ENCODE measurements at regions not wholly inside any gene's neighbourhood (a gene's known extent, or its start where the extent isn't known, plus 50 kb on each side); places are given as distances from the start of the nearest gene placed in this dataset.

DNA sequence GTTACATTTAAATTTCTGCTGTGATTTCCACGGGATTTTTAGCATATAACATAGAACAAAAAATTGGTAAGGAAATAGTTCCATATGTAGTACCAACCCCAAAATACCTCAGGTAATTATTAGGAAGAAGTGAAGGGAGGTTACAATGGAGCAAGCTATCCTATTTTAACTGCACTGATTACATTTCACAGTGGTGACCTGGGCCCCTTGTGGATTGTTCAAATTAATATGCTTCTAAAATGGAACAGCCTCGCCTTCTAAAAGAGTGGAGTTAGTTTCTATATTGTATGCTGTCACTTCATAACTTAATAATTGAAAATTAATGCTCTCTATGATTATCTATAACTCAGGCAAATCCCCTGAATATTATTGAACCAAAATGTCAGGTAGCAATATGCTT lies 651.7 kb upstream of the GBE1 start:
- Histone ChIP-seq H3K27ac (no peak overlapping the region), H3K27me3 (no peaks in the 10 kb centered on the region), H3K4me1 (no peaks in the 10 kb centered on the region), H3K36me3 (no peaks in the 10 kb centered on the region), H3K9me3 (no peaks in the 10 kb centered on the region), H3K4me3 (no peak overlapping the region)
- intact Hi-C loops (cut with DNase I) = no loop called here
- DNase-seq (no peak), ATAC-seq (no peak)
- TF ChIP-seq, protein P1, sequence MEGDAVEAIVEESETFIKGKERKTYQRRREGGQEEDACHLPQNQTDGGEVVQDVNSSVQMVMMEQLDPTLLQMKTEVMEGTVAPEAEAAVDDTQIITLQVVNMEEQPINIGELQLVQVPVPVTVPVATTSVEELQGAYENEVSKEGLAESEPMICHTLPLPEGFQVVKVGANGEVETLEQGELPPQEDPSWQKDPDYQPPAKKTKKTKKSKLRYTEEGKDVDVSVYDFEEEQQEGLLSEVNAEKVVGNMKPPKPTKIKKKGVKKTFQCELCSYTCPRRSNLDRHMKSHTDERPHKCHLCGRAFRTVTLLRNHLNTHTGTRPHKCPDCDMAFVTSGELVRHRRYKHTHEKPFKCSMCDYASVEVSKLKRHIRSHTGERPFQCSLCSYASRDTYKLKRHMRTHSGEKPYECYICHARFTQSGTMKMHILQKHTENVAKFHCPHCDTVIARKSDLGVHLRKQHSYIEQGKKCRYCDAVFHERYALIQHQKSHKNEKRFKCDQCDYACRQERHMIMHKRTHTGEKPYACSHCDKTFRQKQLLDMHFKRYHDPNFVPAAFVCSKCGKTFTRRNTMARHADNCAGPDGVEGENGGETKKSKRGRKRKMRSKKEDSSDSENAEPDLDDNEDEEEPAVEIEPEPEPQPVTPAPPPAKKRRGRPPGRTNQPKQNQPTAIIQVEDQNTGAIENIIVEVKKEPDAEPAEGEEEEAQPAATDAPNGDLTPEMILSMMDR (IDR thresholded peaks at IDR 0.05) = no peak

DNA sequence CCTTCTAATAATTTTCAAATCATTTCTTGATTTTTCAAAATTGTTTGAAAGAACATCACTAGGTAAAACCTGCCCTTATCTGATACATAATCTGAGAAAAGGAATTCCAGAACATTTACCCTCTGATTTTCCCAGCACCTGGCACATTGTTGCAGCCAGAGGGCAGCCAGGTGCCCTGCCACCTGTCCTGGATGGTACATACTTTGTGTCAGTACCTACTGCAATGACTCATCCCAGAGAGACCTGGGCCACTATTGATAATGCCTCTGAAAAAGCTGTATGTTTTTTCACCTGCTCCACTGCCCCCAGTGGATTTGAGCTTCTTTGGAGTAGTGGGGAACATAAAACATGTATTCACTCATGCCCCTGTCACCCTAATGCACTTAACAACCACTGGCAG lies 648.9 kb upstream of the GBE1 start:
- ATAC-seq = no peak
- intact Hi-C loops (cut with DNase I) = no loop called here
- Histone ChIP-seq H3K4me1 (no peaks in the 10 kb centered on the region), H3K27me3 (no peaks in the 10 kb centered on the region), H3K4me3 (no peak overlapping the region), H3K9me3 (peaks cover 0 to under 1% of the 10 kb centered on the region in 2 donors), H3K27ac (no peak overlapping the region), H3K36me3 (no peaks in the 10 kb centered on the region)
- TF ChIP-seq, protein P1 (IDR thresholded peaks at IDR 0.05) = no peak
- no peak for DNase-seq

DNA sequence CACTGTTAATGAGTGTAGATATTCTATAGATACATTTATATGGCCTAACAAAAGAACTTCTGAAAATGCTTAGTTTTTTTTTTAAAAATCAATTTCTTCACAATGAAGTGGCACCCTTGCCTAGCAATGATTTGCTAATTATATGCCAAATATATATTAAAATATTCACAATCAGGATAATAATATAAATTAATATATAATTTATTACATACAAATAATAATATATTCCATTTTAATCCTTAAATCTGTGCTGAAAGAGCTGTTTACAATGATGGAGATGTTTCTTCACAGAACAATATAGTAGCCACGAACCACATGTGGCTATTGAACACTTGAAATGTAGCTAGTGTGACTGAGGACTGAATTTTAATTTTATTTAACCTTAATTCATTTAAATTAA lies 648.4 kb upstream of the GBE1 start:
- DNase-seq (no peak), ATAC-seq (no peak)
- no peak overlapping the region for H3K27ac ChIP-seq
- no peaks in the 10 kb centered on the region for H3K4me1 ChIP-seq
- intact Hi-C loops (cut with DNase I) = no loop called here
- H3K27me3 ChIP-seq = no peaks in the 10 kb centered on the region
- H3K4me3 ChIP-seq = no peak overlapping the region
- H3K36me3 ChIP-seq = no peaks in the 10 kb centered on the region
- H3K9me3 ChIP-seq = peaks cover 0 to 2% of the 10 kb centered on the region in 2 donors
- TF ChIP-seq, protein P1 (IDR thresholded peaks at IDR 0.05) = no peak

DNA sequence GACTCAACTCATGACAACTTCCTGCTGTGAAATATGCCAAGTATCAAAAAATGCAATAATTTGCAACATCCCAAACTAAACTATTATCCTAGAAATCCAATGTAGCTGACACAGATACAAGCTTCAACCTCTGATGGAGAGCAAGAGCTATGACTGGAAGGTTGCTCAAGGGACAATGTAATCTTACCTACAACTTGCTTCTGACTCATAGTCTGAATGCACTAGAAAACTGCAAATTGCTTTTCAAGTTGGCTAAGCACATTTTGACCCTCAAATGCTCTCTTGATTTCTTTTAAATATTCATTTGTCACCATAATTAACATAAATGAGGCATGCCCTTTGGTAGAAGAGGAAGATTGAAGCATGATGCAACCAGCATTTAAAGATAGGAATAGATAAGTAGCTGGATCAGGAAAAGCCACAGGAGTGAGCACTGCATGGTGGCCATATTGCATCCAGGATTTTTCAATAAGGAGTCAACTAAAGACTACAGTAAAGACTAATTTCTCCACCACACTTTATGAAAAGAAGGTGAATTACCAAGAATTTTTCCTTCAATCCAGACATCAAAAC lies 630.8 kb upstream of the GBE1 start:
- Histone ChIP-seq H3K9me3 (peaks cover 0 to 10% of the 10 kb centered on the region in 2 donors), H3K4me3 (no peak overlapping the region), H3K27ac (no peak overlapping the region), H3K36me3 (no peaks in the 10 kb centered on the region), H3K27me3 (no peaks in the 10 kb centered on the region), H3K4me1 (no peaks in the 10 kb centered on the region)
- ATAC-seq = no peak
- no peak for DNase-seq
- intact Hi-C loops (cut with DNase I) = no loop called here
- TF ChIP-seq, protein P1 (IDR thresholded peaks at IDR 0.05) = no peak

DNA sequence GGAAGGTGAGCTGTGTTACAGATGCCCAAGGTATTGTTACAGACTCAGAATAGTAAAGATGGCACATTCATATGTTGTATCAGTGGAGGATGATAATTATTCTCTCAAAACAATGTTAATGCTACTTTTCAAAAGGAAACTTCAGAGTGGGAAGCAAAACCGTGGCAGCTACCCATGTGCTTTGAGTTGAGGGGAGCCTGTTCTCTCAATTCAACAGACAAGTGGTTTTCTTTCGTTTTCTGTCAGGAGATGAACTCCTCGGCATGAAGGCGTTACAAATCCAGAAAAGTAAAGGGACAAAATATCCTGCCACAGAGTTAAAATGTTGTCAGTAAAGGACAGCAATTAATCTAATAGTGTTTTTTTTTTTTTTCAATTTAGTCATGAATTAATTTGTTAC lies 629.4 kb upstream of the GBE1 start:
- H3K9me3 ChIP-seq = peaks cover 0 to 10% of the 10 kb centered on the region in 2 donors
- TF ChIP-seq, protein P1 (IDR thresholded peaks at IDR 0.05) = no peak
- intact Hi-C loops (cut with DNase I) = no loop called here
- H3K27ac ChIP-seq = no peak overlapping the region
- H3K27me3 ChIP-seq = no peaks in the 10 kb centered on the region
- H3K36me3 ChIP-seq = no peaks in the 10 kb centered on the region
- H3K4me1 ChIP-seq = no peaks in the 10 kb centered on the region
- no peak for ATAC-seq
- H3K4me3 ChIP-seq = no peak overlapping the region
- no peak for DNase-seq

Data from left lung (tissue), 4 donors.